ENCODE measurements at regions not wholly inside any gene's neighbourhood (a gene's known extent, or its start where the extent isn't known, plus 50 kb on each side); places are given as distances from the start of the nearest gene placed in this dataset.

DNA sequence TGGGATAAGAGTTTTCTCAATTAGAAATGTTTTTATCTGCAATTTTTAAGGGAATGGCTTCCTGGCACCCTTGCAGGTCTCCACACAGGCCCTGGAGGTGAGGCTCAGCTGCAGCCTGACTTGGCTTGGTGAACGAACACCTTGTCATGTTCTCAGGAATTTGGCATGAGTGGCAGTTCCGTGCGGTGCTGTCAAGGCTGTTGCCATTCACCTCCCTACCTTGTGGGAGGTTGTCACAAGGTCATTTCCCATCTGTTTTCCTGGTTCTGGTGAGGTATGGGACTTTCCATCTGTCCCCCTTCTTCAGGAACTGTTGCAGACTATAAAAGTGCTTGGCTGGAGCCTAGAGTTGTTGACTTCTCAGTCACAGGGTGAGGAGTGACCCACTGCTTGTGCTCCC lies 82.9 kb downstream of the ELOVL4 start:
- DNase-seq: no peak

DNA sequence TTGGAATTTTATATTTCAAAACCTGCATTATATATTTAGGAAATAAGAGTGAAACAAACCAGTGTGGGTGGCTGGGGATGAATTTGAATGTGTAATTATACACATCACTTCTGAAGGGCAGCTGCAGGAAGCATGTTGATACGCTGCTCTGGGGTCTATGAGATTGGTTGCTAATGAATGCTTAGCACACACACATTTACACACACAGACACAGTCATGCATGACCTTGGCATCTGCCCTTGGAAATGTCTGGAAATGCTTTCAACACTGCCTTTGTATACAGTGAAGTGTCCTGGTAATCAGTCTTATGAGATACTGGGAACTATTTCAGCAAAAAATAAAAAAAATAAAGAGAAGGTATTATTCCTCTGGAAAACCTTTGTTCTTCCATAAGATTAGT lies 83.4 kb downstream of the ELOVL4 start:
- no peak for DNase-seq

DNA sequence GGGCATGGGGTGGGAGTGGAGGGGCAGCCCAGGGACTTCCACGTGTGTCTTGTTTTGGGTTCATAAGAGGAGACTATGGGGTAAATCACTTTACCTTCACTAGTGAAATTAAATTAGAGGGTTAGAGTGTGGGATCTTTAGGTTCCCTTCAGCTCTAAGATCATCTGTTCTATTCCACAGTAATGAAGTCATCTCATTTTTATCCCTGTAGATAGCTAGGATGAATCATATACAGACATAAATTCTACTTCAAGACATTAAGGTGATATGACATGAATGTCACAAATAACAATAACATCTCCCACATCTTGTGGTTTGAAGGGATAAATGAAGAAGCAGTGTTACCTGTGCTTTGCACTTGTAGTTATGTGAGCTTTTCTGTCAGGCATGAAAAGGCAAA lies 83.8 kb downstream of the ELOVL4 start:
- DNase-seq: no peak

DNA sequence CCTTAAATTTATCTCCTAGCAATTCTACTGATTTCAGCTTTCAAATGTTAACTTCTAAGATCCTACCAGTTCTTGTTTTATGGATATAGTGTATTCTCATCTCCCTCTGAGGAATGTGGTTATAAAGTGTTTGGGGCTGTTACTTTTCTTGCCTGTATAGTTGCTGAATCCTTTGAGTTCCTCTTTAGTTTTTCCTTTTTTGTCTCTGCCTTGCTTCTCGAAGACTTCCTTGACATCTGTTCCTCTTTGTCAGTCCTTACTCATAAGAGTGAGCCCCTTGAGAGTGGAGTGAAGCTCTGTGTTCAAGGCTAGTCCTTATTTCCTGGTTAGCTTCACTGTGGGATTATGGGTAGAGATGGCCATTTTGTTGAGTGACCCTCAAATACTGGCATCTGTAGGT lies 84.6 kb downstream of the ELOVL4 start:
- DNase-seq: no peak

DNA sequence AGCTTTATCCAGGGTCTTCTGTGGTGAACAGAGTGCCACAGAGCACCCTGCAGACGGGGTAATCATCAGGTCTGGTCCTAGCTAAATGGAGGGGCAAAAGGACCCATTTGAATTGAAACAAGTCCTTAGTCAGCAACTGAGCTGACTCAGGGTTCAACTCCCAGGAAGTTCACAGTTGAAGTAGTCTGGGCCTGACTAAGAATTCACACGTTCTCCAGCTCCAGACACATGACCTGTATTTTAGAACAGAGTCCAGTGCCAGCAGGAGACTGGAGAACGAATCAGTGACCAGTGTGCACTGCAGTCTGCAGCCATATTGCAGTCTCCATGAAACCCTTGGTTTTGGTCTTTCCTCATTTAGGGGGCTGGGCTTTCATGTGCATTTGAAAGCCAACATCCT lies 85.2 kb downstream of the ELOVL4 start:
- no peak for DNase-seq

DNA sequence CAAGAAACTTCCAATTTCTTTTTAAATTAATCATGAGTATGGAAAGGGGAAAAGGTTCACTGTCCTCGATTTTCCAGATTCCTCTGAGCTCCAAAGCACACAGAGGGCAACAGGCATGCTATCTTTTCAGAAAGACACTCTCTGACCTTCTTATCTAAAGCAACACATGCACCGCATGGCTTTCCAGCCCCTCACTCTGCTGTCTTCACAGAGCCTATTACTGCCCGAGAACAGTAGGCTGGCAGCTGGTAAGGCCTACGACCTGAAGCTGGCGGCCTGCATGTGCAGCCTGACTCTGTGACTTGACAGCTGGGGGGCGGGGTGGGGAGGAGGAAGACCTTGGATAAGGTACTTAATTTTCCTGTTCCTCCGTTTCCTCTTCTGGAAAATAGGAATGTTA lies 86.3 kb downstream of the ELOVL4 start:
- DNase-seq: no peak

DNA sequence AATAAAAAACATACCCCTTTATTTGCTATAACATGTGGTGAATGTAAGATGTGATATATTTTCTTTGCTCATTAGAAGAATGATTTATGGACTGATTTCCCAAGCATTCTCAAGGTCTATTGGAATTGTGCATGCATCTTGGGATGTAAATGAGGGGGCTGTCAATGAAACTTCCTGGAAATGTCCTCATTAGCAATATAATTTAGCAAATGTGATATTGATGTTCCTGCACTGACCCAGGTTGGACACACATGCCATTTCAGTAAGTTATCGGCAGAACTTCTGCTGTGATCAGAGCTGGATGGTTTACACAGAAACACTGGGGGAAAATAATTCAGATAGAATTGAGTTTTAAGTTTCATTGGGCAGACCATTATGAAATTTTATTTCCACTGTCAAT lies 99.9 kb downstream of the ELOVL4 start:
- DNase-seq: no peak

DNA sequence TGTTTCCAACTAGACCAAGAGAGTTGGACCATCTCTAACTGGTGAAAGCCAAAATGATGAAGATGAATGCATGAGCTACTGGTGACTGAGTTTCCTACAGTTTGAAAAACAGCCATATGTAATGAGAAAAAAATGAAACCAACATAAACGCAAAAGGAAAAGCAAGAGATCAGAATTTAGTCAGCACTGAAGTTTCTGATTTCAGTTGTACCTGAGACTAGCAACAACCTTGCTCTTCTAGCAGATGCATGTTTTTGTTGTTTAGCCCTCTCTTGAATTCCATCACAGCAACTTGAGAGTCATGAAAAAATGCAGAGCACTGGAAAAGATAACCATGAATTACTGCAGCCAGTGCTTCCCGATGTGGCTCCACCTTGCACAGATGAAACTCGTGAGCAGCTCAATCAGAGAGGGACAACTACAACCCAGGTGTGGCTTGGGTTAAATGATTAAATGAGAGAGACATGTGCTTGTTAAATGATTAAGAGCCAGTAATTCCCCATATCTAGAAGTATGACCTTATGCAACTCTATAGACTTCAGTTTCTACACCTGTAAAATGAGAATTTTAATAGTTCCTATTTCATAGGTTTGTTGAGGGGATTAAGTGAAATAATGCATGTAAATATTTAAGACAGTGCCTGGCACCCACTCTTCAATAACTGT lies 104.8 kb downstream of the ELOVL4 start:
- no peak for DNase-seq

DNA sequence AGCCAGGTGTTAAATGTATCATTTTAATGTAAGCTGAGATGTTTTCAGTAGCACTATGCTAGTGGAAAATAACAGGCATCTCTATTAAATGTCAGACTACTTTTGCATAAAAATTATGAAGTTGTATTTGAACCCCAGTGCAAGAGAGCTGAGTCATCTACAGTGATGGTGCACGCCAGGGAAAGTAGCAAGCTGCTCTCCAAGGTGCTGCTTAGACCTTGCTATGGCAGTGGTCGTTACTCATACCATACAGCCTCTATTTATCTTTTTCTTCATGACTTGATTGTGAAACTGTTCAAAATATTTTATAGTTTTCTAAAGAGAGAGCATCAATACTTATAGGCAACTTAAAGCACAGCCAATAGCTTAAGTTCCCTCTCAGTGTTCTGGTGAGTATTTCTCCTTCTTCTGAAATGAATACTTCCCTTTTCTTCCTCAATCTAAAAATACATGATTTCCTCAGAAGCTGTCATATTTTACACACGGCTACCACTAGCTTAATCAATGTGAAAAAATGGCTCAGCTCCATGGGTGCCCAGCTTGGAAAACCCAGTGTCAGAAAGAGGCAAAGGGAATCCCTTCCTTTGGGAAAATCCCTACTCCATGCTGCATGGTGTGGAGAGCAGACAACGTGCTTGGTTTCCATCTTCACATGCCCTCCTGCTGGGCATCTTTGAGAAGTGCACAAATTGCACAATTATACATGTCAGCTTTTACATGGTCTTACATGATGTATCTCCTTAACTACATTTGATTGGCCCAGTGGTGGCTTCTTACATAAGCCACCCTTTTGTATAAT lies 105.6 kb downstream of the ELOVL4 start:
- no peak for DNase-seq

DNA sequence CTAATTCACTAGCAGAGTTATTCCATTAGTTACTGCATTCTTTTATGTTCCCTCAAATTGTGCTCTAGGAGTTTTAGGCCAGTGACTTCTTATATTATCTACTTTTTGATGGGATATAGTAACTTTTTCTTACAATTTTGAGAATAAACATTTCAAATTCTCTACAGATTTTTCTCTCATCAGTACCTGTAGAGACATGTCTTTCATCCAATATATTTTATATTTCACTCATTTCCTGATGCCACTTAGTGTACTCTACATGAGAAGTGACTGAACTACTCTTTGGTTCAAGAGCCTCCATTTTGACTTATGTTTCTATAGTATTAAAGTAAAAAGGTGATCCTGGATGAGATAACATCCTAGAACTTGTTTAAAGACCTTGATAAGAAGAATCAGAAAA lies 108.5 kb downstream of the ELOVL4 start:
- no peak for DNase-seq

DNA sequence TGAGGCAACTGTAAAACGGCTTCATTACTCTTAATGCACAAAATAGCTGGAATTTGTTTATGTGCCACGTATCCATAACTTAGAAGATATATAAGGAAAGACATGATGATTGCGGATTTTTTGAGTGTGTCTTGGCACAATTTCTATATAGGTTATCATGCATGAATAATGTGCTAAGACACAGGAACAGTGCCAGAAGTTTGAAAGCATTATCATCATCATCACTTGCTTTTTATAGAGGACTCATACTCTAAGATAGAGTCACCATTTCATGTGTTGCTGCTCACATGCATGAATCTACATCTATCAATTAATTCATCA lies 113.4 kb downstream of the ELOVL4 start:
- DNase-seq: no peak

DNA sequence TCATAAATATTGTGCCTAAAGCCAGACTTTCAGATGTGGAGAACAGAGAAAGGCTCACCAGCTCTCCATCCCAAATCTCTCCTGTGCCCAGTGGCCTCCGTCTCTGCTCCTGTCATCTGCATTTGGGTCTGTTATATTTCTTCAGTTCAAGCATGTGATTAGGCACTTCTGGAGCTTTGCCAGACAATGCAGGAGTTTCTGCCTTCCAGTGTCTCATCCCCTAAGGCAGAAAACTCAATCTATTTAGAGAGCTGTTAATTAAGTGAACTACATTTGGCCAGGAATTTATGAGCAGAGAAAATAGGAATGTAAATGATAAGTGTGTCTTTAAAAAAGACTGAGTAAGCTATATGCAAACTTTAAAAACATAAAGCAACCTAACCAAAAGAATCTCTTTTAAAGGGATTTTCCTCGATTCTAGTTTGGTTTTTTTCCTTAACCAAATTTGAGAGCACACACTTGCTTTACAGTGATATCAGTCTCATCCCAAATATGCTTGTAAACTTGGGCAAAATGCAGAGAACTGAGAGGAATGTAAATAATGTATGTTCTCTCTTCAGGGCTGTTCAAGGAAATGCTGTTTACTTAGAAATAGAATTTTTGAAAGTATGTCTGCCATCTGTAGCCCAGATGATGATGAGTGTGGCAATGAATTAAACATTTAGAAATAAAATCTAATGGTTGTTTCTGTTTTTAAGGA lies 113.9 kb downstream of the ELOVL4 start:
- no peak for DNase-seq

DNA sequence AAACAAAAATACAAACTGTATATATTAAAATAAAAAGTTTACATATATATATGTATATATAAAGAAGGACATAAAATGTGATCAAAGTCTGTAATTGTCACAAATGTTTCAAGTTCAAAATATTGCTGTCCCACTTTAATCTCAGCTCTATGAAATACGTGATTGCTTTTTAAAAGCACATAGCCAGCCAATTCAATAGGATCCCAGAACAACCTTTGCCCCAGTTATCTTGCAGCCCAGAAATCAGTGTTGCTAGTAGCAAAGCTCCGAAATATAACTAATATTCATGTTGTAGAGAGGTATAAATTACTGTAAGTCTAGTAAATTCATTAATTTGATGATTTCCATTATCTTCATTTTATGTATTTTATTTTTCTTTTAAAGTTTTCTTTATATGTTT lies 114.6 kb downstream of the ELOVL4 start:
- no peak for DNase-seq

DNA sequence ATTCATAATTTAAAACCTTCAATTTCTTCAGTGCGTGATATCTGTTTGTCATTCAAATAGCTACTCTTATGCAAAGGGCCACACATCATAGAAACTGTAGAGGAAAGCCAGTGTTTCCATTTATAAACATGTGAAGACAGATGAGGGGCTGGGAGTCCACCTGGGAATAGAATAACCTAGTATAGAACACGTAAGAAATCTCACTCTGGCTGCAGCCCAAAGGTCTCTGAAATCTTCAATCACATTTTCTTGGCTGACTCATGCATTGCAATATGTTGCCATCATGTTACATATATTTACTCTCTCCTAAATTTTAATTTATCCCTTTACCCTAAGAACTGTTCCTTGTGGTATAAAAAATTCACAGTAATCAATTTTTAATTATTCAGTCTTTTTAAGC lies 123.2 kb downstream of the ELOVL4 start:
- DNase-seq: no peak

DNA sequence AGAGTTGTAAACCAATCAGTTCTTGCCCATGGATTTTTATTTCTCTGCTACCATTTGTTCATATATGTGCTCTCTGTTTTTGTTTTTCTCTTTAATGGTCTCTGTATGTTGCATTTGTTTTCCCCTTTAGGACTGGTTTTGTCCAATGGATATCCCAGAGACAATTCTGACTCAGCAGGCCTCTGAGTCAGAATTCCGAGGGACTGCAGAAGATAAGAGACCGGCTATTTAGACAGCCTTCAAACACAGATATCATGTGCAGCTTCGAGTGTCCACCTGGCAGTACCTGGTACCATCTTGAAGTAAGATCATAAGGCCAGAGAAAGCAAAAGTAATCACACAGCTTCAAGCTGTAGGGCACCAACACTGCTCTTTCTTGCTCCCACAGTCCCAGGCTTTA lies 125.5 kb downstream of the ELOVL4 start:
- DNase-seq: no peak

DNA sequence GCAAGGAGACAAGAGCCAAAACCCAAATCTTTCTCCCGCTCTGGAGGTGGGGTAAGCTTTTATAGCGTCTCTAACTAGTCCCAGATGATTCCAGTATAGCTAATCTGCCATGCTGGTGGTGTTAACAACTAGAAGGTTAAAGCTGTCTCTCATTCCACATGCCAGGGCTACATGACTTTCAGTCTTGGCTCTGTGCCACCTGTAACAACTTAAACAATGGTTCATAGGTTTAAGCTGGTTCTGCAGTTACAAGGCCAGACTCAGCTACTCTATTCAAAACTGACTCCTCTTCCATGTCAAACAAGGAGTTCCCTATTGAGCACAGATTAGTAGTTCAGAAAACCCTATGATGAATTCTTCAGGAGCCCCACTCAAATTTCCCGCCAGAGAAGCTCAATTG lies 128.9 kb downstream of the ELOVL4 start:
- no peak for DNase-seq

DNA sequence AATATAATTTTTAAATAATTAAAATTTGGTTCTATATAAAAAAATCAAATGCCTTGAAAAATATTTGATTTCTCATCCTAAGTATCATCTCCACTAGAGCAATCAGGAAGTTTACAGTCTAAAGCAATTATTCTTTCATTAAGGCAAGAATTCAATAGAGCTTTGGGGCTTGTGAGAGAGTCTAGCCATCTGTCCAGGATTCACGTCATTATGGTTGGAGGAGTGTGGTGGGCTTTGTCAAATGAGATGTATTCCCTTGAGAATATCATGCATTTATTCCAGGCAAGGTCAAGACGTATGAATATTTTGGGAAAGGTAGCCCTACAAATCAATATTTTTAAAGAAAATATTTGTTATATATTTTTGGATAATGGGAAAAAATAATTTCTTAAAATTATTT lies 132.4 kb downstream of the ELOVL4 start:
- no peak for DNase-seq

DNA sequence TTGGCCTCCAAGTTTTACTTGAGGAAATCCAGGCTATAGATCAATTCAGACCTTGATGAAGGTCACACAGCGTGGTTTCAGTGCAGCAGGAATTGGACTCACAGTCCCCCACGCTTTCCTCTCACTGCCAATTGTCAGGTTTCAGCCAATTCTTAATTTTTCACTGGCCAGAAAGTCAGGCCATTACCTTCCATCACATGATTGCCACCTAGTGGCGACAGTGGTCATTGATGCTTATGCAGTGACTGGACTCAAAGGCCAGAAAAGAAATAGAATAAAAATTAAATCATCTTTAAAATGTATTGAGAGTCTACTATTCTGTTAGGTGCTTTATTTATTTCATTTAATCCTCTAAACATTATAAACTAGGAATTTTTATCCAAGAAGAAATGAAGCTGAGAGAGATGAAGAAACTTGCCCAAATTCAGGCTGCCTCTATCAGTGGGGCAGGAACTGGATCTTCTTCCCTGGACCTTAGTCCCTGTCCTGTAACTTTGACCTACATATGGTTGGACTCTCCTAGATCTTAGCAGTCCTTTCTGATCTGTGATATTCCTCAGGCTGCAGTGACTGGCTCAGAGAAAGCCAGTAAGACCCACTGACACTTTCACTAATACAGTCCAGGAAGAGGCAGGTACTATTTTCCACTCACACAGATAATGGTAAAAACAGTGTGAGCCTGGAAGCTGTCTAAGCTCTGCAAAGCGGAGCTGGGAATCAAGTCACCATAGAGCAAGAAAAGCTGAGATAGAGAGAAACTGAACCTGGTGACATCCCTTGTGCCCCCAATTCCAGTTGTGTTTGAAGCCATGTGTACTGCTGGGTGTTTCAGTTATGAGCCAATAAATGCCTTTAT lies 133.3 kb downstream of the ELOVL4 start:
- peak; percentile 54 for DNase-seq

DNA sequence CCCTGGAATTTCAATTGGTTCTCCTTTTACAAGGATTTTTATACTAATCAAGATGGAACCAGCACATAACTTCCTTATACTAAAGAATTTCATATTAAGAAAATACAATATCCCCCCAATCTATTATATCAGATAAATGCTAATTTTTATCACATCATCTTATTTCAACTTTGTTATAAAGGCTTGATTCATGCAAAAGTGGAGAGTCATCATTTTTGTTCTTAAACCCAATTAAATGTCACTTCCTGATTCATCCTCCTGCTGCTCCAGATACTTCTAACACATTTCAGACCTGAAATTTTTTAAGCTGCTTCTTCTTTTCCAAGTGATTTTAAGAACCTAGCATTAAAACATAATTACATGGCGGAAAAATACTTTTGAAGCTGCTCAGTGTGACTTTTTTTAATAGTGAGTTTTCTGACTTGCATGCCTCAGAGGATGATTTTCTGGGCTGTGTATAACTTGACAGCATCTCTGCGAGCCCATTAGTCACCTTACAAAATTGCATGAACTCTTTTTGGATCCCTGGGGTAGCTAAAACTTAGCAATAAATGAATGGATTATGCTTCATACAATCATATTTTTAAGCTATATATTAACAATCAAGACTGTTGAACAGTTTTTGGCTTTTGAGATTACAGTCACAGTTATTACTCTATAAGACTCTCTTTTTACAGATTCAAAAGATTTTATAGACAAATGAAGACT lies 134.1 kb downstream of the ELOVL4 start:
- no peak for DNase-seq

DNA sequence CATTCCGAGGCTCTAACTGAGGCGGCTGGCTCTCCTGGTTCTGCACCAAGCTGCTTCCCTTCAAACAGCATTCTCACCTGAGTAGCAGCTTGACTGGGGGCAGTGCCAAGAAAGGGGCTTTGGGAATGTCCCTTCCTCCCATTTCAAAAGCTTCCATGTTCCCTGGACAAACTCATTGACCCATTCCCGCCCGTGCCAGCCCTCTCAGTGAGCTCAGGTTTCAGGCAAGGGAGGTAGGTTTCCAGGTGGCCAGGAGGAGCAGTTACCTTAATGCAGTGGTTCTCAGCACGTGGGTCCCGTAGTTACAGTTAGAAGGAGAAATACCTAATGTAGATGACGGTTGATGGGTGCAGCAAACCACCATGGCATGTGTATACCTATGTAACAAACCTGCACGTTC lies 135.2 kb downstream of the ELOVL4 start:
- no peak for DNase-seq

DNA sequence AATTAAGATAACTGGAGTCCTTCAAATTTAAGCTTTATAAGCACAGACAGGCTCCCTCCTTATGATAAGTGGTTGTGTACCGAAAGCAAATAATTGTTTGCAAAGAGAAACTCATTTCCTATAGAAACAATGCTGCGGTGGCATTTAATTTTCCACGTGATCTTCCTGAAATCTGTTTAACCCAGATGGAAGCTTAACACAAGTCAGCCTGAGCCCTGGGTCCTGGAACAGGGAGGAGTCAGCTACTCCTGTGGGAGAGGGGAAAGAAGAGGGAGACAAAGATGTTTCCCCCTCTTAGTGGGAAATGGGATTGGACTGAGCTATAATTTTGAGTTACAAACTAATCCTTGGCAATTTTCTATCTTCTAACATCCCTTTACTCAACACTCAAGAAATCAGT lies 136.5 kb downstream of the ELOVL4 start:
- DNase-seq: no peak

DNA sequence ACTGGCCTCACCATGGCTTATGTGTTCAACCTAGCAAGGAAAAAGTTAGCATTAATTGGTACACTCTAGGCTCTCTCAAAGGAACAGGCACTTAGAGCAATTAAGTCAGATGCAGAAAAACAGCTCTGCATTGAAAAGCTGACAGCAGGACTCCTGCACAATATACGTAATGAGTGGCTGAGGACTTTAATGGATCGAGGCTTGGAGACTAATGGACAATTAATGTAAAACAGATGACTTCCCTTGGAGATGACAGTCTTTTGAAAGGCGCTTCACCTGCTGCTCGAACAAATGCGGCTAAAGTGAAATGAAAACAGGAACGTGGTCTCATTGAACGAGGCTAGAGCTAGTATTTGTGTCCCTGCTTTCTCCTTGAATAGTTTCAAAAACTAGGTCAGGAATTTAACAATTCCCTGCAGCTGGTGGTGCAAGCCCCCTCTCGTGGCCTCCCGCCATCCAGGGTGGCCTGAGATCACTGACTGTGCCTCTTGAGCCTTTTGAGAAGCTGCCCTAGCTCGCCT lies 137.1 kb downstream of the ELOVL4 start:
- no peak for DNase-seq

DNA sequence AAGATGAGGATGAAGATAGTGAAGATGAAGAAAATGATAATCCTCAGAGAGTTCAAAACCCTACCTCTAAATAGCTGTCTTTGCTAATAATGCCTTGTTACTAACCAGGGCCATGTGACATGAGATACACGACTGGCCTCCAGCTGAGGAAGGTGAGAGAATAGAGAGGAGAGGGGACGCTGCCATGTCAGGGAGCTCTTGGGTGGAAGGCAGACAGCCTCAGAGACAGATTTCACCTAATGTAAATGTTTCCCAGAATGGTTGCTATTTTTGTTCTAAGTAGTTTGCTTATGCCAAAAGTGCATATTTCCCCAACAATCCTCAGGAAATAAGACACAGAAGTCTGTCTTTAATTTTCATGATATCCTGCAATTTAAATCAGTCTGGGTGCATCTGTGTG lies 138.4 kb downstream of the ELOVL4 start:
- DNase-seq: no peak
